Vagina (tissue), 2 donors: ENCODE measurements at regions not wholly inside any gene's neighbourhood (a gene's known extent, or its start where the extent isn't known, plus 50 kb on each side); places are given as distances from the start of the nearest gene placed in this dataset.
"Not testable (repeated sequence)": the region's sequence is repeated elsewhere in the genome, so short reads cannot be mapped to it uniquely, and the experiment has no call there.

Experiments used
- DNase-seq, 2 donors: peaks; one replicate each; pipeline ENCODE4 v3.0.0-alpha.2; 2017; ENCODE audit errors: extremely low spot score in 2 of 2
- H3K27ac ChIP-seq: fragments of 200-600 bp; sonication (generic); one replicate; pipeline ENCODE4 v1.5.1; 2019
- H3K27me3 ChIP-seq: fragments of 200-600 bp; sonication (generic); one replicate; pipeline ENCODE4 v1.5.1; 2019
- H3K36me3 ChIP-seq, 2 donors: fragments of 200-600 bp; sonication (generic); one replicate each; pipeline ENCODE4 v1.5.1; 2017 to 2019
- H3K4me1 ChIP-seq: fragments of 200-600 bp; sonication (generic); one replicate; pipeline ENCODE4 v1.5.1; 2019
- H3K4me3 ChIP-seq, 2 donors: fragments of 200-600 bp; sonication (generic); 1 replicate in 1 of 2; 2 replicates in 1 of 2; pipeline ENCODE4 v1.5.1; 2016 to 2019
- H3K9me3 ChIP-seq: fragments of 200-600 bp; sonication (generic); one replicate; pipeline ENCODE4 v1.5.1; 2019
- POLR2A ChIP-seq, 2 donors: fragments of 450-650 bp; IDR thresholded peaks; one replicate each; pipeline ENCODE4 v1.6.1; 2017; ENCODE audit warnings: antibody characterized with exemption in 2 of 2, mild to moderate bottlenecking in 2 of 2, moderate library complexity in 2 of 2
- POLR2AphosphoS5 ChIP-seq, 2 donors: sonication (generic); formaldehyde crosslinking; IDR thresholded peaks; one replicate each; pipeline ENCODE4 v1.9.0; 2017; ENCODE audit warnings: antibody characterized with exemption in 2 of 2, mild to moderate bottlenecking in 2 of 2, low read depth in 1 of 2; ENCODE audit not compliant: insufficient read depth in 1 of 2
- intact Hi-C: fragments of 100-400 bp; cut with DNase I; formaldehyde crosslinking; loops from one replicate; pipeline ENCODE4 v1.15.1; 2023
- TF ChIP-seq, protein P1 (sequence below), 3 experiments: fragments of 450-650 bp in 2 of 3; fragments of 200-600 bp in 1 of 3; sonication (generic) in 1 of 3; IDR thresholded peaks; one replicate each; pipeline ENCODE4 v1.5.1; 2017 to 2019; ENCODE audit warnings: antibody characterized with exemption in 3 of 3, mild to moderate bottlenecking in 2 of 3, moderate library complexity in 2 of 3

GRCh38 chrX:3514996-3515395 is 168.5 kb upstream of the MXRA5 start:
- Histone ChIP-seq H3K4me1 (no peaks in the 10 kb centered on the region), H3K27ac (no peak overlapping the region), H3K9me3 (no peaks in the 10 kb centered on the region), H3K27me3 (no peaks in the 10 kb centered on the region), H3K36me3 (no peaks in the 10 kb centered on the region), H3K4me3 (no peak overlapping the region)
- intact Hi-C loops = no loop called here
- TF ChIP-seq POLR2A (IDR thresholded peaks at IDR 0.05) (no peak), POLR2AphosphoS5 (IDR thresholded peaks at IDR 0.05; ENCODE audit: insufficient read depth in 1 of 2, low read depth in 1 of 2) (no peak)
- TF ChIP-seq, protein P1, sequence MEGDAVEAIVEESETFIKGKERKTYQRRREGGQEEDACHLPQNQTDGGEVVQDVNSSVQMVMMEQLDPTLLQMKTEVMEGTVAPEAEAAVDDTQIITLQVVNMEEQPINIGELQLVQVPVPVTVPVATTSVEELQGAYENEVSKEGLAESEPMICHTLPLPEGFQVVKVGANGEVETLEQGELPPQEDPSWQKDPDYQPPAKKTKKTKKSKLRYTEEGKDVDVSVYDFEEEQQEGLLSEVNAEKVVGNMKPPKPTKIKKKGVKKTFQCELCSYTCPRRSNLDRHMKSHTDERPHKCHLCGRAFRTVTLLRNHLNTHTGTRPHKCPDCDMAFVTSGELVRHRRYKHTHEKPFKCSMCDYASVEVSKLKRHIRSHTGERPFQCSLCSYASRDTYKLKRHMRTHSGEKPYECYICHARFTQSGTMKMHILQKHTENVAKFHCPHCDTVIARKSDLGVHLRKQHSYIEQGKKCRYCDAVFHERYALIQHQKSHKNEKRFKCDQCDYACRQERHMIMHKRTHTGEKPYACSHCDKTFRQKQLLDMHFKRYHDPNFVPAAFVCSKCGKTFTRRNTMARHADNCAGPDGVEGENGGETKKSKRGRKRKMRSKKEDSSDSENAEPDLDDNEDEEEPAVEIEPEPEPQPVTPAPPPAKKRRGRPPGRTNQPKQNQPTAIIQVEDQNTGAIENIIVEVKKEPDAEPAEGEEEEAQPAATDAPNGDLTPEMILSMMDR (IDR thresholded peaks at IDR 0.05) = no peak
- DNase-seq = no peak

DNA sequence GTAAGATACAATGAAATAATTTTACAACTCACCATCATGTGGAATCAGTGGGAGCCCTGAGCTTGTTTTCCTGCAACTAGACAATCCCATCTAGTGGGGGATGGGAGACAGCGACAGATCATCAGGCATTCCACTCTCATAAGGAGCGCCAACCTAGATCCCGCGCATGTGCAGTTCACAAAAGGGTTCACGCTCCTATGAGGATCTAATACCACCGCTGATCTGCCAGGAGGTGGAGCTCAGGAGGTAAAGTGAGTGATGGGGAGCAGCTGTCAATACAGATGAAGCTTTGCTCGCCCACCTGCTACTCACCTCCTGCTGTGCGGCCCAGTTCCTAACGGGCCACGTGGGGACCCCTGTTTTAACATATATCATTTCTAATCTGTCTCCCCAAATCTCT is 165.7 kb upstream of the MXRA5 start:
- DNase-seq, H3K27me3 ChIP-seq, H3K27ac ChIP-seq, H3K9me3 ChIP-seq, intact Hi-C loops, H3K4me3 ChIP-seq, H3K36me3 ChIP-seq, H3K4me1 ChIP-seq: not testable (repeated sequence)

- H3K4me3 ChIP-seq = no peak overlapping the region
- no peak overlapping the region for H3K27ac ChIP-seq
- H3K9me3 ChIP-seq = no peaks in the 10 kb centered on the region
- H3K27me3 ChIP-seq = no peaks in the 10 kb centered on the region
- intact Hi-C loops = no loop called here
- TF ChIP-seq, protein P1 (IDR thresholded peaks at IDR 0.05) = no peak
- TF ChIP-seq POLR2A (IDR thresholded peaks at IDR 0.05) (no peak), POLR2AphosphoS5 (IDR thresholded peaks at IDR 0.05; ENCODE audit: insufficient read depth in 1 of 2, low read depth in 1 of 2) (no peak)
- no peaks in the 10 kb centered on the region for H3K4me1 ChIP-seq
- no peaks in the 10 kb centered on the region for H3K36me3 ChIP-seq
- DNase-seq = no peak
Observed at GRCh38 chrX:3509934-3510333, 163.5 kb upstream of the MXRA5 start.

- Histone ChIP-seq H3K36me3 (no peaks in the 10 kb centered on the region), H3K9me3 (no peaks in the 10 kb centered on the region), H3K4me3 (no peak overlapping the region), H3K27ac (no peak overlapping the region), H3K27me3 (no peaks in the 10 kb centered on the region), H3K4me1 (no peaks in the 10 kb centered on the region)
- intact Hi-C loops = no loop called here
- TF ChIP-seq POLR2AphosphoS5 (IDR thresholded peaks at IDR 0.05; ENCODE audit: insufficient read depth in 1 of 2, low read depth in 1 of 2) (no peak), POLR2A (IDR thresholded peaks at IDR 0.05) (no peak)
- TF ChIP-seq, protein P1 (IDR thresholded peaks at IDR 0.05) = no peak
- no peak for DNase-seq
Observed at GRCh38 chrX:3504916-3505315, 158.5 kb upstream of the MXRA5 start.

- no peak overlapping the region for H3K4me3 ChIP-seq
- intact Hi-C loops = no loop called here
Observed at GRCh38 chrX:3501833-3502535, 155.5 kb upstream of the MXRA5 start.

DNA sequence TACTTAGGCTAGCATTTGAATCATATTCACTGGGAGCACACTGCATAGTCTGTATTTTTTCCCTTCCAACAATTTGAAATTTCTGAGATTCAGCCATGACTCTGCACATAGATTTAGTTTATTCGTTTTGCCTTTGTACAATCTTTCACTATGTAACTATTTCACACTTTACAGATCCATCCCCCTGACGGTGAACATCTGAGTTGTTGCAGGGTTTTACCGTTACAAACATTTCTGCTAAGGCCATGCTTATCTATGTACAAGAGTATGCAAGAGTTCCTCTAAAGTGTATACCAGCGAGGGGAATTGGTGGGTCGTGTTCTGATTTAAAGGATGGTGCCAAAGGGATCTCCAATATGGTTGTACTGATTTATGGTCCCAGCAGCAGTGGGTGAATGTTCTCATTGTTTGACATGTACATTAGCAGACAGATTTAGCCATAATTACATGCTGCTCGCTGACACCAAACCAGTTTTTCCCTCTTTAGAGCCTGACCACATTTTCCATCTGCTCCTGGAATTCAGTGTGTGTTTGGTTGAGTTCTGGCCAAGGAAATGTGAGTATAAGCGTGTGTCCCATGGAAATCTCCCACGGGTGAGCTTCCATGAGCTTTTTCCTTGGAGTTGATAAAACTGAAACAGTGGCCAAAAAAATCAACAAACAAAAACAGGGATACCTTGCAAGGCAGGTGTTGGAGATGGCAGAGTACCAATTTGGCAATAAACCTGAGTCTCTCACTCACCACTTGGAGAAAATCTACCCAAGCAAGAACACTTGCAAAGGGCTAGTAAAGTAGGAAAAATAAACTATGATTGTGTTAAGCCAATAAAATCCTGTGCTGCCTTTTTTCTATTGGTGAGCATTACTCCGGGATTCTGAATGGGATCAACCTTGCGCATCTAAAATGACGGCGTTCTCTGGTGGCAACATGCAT is 149.7 kb upstream of the MXRA5 start:
- H3K4me1 ChIP-seq, DNase-seq, H3K36me3 ChIP-seq, H3K9me3 ChIP-seq, H3K27ac ChIP-seq, H3K27me3 ChIP-seq, intact Hi-C loops, H3K4me3 ChIP-seq: not testable (repeated sequence)

More at GRCh38 chrX:3501833-3502535, 155.5 kb upstream of the MXRA5 start:
- no peaks in the 10 kb centered on the region for H3K9me3 ChIP-seq
- H3K27me3 ChIP-seq = no peaks in the 10 kb centered on the region
- H3K36me3 ChIP-seq = no peaks in the 10 kb centered on the region
- TF ChIP-seq POLR2A (IDR thresholded peaks at IDR 0.05) (no peak), POLR2AphosphoS5 (IDR thresholded peaks at IDR 0.05; ENCODE audit: insufficient read depth in 1 of 2, low read depth in 1 of 2) (no peak)
- TF ChIP-seq, protein P1 (IDR thresholded peaks at IDR 0.05) = no peak
- no peaks in the 10 kb centered on the region for H3K4me1 ChIP-seq
- no peak for DNase-seq
- H3K27ac ChIP-seq = no peak overlapping the region
